A673 (cell line): ENCODE measurements at regions not wholly inside any gene's neighbourhood (a gene's known extent, or its start where the extent isn't known, plus 50 kb on each side); places are given as distances from the start of the nearest gene placed in this dataset.

ENCODE experiments used
- EZH2 ChIP-seq: fragments of 200-600 bp; sonication (generic); IDR thresholded peaks from 2 replicates; pipeline ENCODE4 v1.6.1; 2017; ENCODE audit warnings: borderline replicate concordance, low read depth, mild to moderate bottlenecking, mixed read lengths, antibody characterized with exemption, low read length; ENCODE audit not compliant: poor library complexity, severe bottlenecking
- TF ChIP-seq, protein P1 (sequence below): fragments of 300-800, 200-600 bp; sonication (generic); conservative IDR thresholded peaks from 2 replicates; pipeline ENCODE4 v1.5.1; 2017; ENCODE audit warnings: low read depth, mild to moderate bottlenecking, antibody characterized with exemption, low read length, moderate library complexity, mixed read lengths

DNA sequence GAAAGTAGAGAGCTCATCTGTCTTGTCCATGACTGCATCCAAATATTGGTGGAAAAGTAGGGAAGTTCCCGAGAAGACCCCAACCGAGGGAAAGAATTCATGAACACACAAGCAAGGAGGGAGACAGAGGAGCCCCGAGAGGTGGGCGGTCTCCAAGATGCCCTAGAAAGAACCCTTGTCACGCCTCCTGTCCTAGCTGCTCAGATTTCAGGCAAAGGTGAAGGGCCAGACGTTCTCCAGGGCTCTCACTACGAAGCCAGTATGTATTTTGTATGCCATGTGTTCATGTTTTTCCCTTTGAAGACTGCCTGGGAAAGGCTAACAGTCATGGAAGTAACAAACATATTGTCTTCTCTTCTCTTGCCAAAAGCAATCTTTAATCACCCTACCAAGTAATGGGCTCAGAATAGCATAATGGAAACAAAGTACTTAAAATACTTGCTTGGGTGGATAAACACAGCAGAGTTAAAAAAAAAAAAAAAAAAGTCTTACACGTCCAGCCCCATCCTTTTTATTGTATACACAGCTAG lies 99.2 kb upstream of the TBX3 start:
- TF ChIP-seq, protein P1, sequence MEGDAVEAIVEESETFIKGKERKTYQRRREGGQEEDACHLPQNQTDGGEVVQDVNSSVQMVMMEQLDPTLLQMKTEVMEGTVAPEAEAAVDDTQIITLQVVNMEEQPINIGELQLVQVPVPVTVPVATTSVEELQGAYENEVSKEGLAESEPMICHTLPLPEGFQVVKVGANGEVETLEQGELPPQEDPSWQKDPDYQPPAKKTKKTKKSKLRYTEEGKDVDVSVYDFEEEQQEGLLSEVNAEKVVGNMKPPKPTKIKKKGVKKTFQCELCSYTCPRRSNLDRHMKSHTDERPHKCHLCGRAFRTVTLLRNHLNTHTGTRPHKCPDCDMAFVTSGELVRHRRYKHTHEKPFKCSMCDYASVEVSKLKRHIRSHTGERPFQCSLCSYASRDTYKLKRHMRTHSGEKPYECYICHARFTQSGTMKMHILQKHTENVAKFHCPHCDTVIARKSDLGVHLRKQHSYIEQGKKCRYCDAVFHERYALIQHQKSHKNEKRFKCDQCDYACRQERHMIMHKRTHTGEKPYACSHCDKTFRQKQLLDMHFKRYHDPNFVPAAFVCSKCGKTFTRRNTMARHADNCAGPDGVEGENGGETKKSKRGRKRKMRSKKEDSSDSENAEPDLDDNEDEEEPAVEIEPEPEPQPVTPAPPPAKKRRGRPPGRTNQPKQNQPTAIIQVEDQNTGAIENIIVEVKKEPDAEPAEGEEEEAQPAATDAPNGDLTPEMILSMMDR = no peak
- no peak for TF ChIP-seq EZH2
